ENCODE measurements at regions not wholly inside any gene's neighbourhood (a gene's known extent, or its start where the extent isn't known, plus 50 kb on each side); places are given as distances from the start of the nearest gene placed in this dataset.

DNA sequence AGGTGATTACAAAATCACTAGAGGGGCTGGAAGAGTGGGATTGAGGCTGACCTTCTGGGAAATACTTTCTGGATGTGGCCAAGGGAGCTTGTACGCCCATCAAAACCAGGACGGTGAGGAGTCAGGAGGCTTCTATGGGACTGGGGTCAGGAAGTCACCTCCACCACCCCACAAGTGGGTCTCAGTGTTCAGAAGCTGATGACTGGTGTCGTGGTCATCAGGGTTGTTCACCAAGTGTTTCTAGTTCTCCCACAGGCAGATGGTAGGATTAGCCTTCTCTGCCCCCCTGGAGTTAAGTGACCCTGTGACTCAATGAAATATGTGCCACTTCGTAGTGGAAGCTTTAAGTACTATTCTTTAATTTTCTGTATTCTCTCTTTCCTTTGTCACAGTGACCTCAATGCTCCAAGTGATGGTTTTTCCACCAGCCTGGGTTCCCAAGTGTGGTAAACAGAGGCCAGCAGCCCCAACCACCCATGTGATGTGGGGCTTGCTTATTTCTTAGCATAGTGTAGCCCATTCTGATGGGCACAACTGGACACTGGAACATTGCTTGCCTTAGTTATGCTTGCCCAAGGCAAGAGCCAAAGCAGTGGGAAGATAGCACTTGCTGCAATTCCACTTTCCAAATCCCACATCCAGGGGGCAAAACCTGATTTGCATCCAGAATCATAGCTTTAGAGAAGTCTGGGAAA is 258.8 kb downstream of the CYP26B1 start:
- DNase-seq = no peak

GRCh38 chr2:71887196-71887595 is 260.5 kb downstream of the CYP26B1 start:
- DNase-seq = no peak

- DNase-seq = no peak
Measured at GRCh38 chr2:71886241-71886640, 261.4 kb downstream of the CYP26B1 start.

- no peak for DNase-seq
Measured at GRCh38 chr2:71884303-71885042, 263.2 kb downstream of the CYP26B1 start.

GRCh38 chr2:71882949-71883472 is 264.7 kb downstream of the CYP26B1 start:
- peak; percentile 21 for DNase-seq

- no peak for DNase-seq
Measured at GRCh38 chr2:71882236-71882946, 265.3 kb downstream of the CYP26B1 start.

- DNase-seq = no peak
Measured at GRCh38 chr2:71880846-71881610, 266.6 kb downstream of the CYP26B1 start.

DNA sequence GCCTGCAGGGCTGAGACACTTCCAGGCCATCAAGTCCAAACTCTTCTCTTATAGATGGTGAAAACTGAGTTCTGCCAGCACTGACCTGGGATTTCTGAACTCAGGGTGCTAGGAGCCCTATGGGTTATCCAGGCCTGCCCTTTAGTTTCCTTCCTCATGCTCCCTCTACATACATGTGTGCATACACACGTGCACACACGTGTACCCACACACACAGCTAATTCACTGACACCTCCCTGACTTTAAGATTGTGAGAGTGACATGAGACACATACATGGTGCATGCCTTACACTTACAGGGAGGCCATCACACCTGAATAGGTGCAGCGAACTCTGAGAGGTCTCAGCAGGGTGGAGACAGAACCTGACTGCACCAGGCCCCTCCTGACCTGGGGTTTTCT is 267.4 kb downstream of the CYP26B1 start:
- DNase-seq = no peak

DNA sequence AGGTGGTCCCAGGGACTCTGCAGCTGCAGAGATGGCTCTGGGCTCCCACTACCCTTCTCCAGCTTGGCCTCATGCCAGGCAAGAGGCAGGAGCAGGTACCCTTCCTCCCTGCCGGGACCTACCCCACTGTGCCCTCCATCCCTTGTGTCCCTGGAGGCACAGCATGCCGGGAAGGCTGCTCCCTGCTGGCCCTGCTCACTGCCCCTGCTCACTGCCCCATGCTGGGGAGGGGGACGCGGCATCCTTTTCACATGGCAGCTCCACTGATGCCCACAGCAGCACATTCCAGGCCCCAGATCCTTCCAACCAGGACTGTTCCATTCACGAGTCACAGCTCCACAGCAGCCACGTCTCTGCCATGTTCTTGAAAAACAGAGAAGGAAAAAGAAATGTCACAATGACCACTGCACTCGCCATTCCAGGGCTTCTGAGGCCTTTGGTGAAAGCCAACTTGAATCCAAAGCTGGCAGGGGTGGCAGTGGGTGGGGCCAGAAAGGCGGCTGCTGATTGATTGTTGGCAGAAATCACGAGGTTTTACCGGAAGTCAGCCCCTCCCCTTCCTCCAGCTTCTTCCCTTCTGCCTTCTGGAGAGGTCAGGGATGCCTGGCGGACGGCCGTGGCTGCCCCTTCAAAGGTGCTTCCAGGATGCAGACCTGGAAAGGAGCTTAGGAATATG is 268.0 kb downstream of the CYP26B1 start:
- no peak for DNase-seq

GRCh38 chr2:71878626-71879508 is 268.8 kb downstream of the CYP26B1 start:
- no peak for DNase-seq

DNA sequence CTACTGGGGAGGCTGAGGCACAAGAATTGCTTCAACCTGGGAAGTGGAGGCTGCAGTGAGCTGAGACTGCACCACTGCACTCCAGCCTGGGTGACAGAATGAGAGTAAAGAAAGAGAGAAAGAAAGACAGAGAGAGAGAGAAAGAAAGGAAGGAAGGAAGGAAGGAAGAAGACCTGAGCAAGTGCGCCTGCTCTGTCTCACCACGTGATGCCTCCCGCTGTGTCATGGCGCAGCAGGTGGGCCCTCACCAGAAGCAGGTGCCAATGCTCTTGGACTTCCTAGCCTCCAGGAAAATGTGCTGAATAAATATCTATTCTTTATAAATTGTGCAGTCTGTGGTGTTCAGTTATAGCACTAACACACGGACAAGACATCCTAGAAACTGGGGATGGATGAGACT is 270.0 kb downstream of the CYP26B1 start:
- DNase-seq = no peak

DNA sequence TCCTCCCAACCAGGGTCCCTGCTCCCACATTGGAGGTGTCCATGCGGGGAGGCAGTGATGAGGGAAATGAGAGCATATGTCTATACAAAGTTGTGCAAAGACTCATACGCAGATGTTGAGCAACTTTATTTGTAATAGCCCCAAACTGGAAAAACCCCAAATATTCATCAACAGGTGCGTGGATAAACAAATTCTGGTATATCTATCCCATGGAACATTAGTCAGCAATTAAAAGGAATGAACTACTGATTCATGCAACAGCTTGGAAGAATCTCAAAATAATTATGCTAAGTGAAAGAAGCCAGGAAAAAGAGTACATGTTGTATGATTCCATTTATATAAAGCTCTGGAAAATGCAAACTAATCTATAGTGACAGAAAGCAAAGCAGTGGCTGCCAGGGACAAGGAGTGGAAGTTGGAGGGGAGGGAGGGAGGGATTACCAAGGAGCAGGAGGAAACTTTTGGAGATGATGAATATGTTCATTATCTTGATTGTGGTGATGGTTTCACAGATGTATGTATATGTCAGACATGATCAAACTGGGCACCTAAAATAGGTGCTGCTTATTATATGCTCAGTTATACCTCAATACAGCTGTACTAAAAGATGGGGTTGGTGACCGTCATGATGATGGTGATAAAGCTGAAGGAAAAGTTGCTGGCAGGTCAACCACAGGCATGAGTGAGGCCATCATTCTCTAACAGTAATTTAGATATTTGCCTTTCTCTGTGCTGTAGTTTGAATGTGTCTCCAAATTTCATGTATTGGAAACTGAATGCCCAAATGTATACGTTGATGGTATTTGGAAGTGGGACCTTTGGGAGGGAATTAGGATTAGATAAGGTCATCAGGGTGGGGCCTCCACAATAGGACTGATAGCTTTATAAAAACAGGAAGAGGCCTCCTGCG is 270.9 kb downstream of the CYP26B1 start:
- DNase-seq = no peak

- DNase-seq = no peak
Measured at GRCh38 chr2:71872466-71873051, 275.1 kb downstream of the CYP26B1 start.

GRCh38 chr2:71865391-71865965 is 282.2 kb downstream of the CYP26B1 start:
- no peak for DNase-seq

- DNase-seq = no peak
Measured at GRCh38 chr2:71864085-71864484, 283.6 kb downstream of the CYP26B1 start.

DNA sequence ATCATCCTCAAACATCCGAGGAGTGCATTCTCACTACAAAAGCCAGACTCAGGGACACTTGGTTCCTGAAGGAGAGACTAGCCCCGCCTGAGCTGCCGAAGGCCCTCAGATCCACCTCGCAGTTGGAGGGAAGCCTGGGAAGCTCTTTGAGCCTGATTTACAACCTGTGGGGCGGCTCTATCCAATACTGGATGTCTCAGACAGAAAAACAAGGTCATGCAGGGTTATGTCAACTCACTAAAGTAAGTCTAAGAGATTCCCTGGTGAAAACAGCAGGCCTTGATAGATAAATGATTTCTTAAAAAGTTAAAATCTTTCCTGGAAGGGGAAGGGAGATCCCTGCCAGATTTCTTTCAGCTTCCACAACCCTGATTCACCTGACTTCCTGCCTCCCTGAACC is 284.3 kb downstream of the CYP26B1 start:
- DNase-seq = no peak

- no peak for DNase-seq
Measured at GRCh38 chr2:71862921-71863320, 284.7 kb downstream of the CYP26B1 start.

GRCh38 chr2:71861186-71862160 is 286.2 kb downstream of the CYP26B1 start:
- peak; percentile 44 for DNase-seq

All from NCI-H510A treated with DMSO at 0.1 percent for 48 hours (cell line).